ENCODE measurements at regions not wholly inside any gene's neighbourhood (a gene's known extent, or its start where the extent isn't known, plus 50 kb on each side); places are given as distances from the start of the nearest gene placed in this dataset.

DNA sequence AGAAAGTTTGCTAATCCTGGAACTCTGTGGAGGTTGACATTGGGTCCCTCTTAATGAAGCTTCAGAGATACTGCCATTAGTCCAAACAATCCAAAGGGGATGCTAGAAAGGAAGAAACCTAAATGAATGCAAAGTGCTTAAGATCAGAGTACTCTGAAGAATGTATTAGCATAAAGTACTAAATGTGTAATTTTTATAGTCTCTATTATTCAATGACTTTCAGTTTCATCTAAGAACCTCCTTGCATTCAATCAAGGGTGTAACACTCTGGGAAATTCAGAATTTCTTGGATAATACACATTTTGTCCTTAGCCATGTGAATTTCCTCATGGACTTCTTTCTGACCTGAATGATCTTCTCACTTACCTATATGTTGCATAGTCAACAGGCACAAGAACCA lies 1078.5 kb upstream of the ADGRL4 start:
- no peak overlapping the region for H3K4me3 ChIP-seq (replicated peaks; ENCODE audit: low read depth, low read length)
- DNase-seq (ENCODE audit: extremely low read depth, low read depth): no peak
- TF ChIP-seq, protein P1, sequence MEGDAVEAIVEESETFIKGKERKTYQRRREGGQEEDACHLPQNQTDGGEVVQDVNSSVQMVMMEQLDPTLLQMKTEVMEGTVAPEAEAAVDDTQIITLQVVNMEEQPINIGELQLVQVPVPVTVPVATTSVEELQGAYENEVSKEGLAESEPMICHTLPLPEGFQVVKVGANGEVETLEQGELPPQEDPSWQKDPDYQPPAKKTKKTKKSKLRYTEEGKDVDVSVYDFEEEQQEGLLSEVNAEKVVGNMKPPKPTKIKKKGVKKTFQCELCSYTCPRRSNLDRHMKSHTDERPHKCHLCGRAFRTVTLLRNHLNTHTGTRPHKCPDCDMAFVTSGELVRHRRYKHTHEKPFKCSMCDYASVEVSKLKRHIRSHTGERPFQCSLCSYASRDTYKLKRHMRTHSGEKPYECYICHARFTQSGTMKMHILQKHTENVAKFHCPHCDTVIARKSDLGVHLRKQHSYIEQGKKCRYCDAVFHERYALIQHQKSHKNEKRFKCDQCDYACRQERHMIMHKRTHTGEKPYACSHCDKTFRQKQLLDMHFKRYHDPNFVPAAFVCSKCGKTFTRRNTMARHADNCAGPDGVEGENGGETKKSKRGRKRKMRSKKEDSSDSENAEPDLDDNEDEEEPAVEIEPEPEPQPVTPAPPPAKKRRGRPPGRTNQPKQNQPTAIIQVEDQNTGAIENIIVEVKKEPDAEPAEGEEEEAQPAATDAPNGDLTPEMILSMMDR (IDR thresholded peaks at IDR 0.05; ENCODE audit: low read depth, low read length, missing control alignments): no peak

DNA sequence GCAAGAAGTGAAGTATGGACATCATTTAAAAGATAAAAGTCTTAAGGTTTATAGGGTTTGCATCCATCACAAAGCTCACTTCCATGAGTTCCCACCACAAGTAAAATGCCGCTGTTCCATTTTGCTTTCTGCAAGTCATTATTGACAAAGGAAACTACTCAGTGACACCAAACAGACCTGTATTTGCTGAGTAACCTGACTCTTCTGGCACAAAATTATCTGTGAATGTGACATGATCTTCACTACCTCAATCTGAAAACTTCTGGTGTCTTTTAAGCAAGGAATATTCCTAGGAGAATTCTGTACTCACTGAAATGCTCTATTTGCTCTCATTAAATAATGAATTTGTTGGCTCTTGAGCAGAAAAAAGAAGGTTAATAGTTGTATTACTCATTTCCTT lies 1077.4 kb upstream of the ADGRL4 start:
- DNase-seq (ENCODE audit: extremely low read depth, low read depth): no peak
- no peak overlapping the region for H3K4me3 ChIP-seq (replicated peaks; ENCODE audit: low read depth, low read length)
- TF ChIP-seq, protein P1 (IDR thresholded peaks at IDR 0.05; ENCODE audit: low read depth, low read length, missing control alignments): no peak

DNA sequence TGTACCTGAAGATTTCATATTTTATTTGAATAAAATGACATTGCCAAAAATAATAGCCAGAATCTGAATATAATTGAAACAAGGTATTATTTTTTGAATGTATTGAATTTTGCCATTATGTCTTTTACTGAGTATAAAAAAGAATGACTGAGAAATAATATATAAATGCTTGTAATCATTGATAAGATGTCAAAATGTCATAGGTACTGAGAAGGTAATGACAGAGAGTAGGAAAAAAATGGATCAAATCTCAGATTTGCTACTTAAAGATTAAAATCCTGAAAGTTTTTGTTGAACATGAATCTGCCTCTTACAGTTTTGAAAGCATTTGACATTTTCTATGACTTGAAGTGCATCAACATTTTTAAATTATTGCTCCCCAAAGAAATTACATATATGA lies 1069.9 kb upstream of the ADGRL4 start:
- TF ChIP-seq, protein P1 (IDR thresholded peaks at IDR 0.05; ENCODE audit: low read depth, low read length, missing control alignments): no peak
- H3K4me3 ChIP-seq (replicated peaks; ENCODE audit: low read depth, low read length): no peak overlapping the region
- no peak for DNase-seq (ENCODE audit: extremely low read depth, low read depth)

DNA sequence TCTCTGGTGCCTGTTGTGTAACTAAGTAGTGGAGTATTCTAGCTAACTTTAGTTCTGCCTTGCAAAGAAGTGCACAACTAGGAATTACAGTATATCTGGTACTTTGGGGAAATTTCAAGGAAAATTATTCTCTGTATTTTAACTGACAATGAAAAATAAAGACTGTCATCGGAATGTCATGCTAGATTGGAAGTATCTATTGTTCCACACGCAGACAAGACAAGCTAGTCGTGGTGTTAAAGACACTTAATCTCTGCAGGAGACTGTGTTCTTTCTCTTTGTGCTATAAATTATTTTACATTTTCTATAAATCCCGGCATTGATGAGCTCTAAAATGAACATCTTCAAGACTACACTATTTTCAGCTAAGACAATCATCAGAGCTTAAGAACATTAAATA lies 1068.8 kb upstream of the ADGRL4 start:
- DNase-seq (ENCODE audit: extremely low read depth, low read depth): no peak
- TF ChIP-seq, protein P1 (IDR thresholded peaks at IDR 0.05; ENCODE audit: low read depth, low read length, missing control alignments): no peak
- no peak overlapping the region for H3K4me3 ChIP-seq (replicated peaks; ENCODE audit: low read depth, low read length)

DNA sequence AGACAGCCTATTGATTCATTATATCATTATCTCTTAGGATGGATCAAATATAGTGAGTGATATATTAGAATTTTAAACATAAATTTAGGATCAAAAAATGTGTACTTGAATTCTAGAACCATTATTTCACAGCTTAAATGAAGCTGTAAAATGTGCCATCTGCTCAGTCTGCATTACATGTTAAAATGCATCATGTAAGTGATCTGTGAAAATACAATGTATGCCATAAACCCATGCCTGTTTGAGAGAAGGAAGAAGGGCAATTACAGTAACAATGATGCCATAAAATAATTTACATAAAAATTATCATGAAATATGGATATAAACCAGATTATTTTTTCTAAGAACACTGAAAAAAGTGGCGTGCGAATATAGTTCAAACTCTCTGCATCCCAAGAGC lies 1066.0 kb upstream of the ADGRL4 start:
- no peak overlapping the region for H3K4me3 ChIP-seq (replicated peaks; ENCODE audit: low read depth, low read length)
- TF ChIP-seq, protein P1 (IDR thresholded peaks at IDR 0.05; ENCODE audit: low read depth, low read length, missing control alignments): no peak

DNA sequence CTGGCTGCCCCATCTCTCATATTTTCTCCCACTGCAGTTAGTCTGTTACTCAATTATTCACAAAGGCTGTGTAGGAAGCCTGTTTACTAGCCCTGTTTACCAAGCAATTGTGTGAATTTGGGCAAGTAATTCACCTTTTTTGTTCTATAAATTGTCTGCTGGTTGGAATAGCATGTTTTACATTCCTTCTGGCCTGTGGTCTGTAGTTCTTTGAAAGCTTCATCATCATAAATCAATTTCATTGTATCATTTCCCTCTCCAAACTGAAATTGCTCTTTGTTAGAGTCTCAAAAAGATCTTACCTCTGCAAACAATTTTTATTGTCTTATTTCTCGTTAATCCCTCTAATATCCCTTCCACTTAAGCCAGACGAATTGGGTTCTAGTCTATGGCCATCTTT lies 1059.5 kb upstream of the ADGRL4 start:
- no peak for DNase-seq (ENCODE audit: extremely low read depth, low read depth)
- TF ChIP-seq, protein P1 (IDR thresholded peaks at IDR 0.05; ENCODE audit: low read depth, low read length, missing control alignments): no peak
- H3K4me3 ChIP-seq (replicated peaks; ENCODE audit: low read depth, low read length): no peak overlapping the region

More for the DNA sequence above, 1066.0 kb upstream of the ADGRL4 start:
- no peak for DNase-seq (ENCODE audit: extremely low read depth, low read depth)

DNA sequence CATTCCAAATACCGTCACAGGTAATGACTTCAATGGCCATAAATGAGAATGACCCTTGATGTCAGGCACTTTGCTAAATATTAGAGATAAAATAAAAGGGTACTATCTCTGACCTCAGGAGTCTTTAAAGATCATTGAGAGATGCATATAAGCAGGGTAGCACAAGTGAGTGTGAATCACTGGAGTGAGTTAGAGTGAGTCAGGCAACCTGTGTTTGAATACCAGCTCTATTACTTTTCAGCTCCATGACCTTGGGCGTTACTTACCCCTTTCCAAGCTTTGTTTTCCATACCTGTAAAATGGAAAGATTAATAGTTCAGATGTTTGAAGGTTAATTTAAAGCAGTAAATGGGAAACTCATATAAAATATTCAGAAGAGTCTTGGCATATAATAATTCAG lies 1058.0 kb upstream of the ADGRL4 start:
- TF ChIP-seq, protein P1 (IDR thresholded peaks at IDR 0.05; ENCODE audit: low read depth, low read length, missing control alignments): no peak
- H3K4me3 ChIP-seq (replicated peaks; ENCODE audit: low read depth, low read length): no peak overlapping the region
- DNase-seq (ENCODE audit: extremely low read depth, low read depth): no peak
